Brain microvascular endothelial cell (primary cell): ENCODE measurements at regions not wholly inside any gene's neighbourhood (a gene's known extent, or its start where the extent isn't known, plus 50 kb on each side); places are given as distances from the start of the nearest gene placed in this dataset.

ENCODE experiments used
- DNase-seq: peaks from one replicate; pipeline ENCODE4 v3.0.0-alpha.2; 2020
- H3K27ac ChIP-seq: fragments of 250-450 bp; sonication (Bioruptor Pico); 2 replicates; pipeline ENCODE4 v1.5.1; 2020; ENCODE audit warnings: mild to moderate bottlenecking, moderate library complexity
- H3K27me3 ChIP-seq: fragments of 250-450 bp; sonication (Bioruptor Pico); replicated peaks from 2 replicates; pipeline ENCODE4 v1.5.1; 2020; ENCODE audit warnings: mild to moderate bottlenecking
- H3K36me3 ChIP-seq: fragments of 250-450 bp; sonication (Bioruptor Pico); replicated peaks from 2 replicates; pipeline ENCODE4 v1.5.1; 2020; ENCODE audit warnings: mild to moderate bottlenecking
- H3K4me3 ChIP-seq: 2 replicates; pipeline ENCODE4 v1.5.1; 2011; ENCODE audit warnings: low read depth, mild to moderate bottlenecking, control low read depth, low read length, moderate library complexity
- in situ Hi-C: cut with HindIII; loops from 2 replicates; pipeline ENCODE4 v1.10.0; 2017; ENCODE audit warnings: low sequenced_read_pairs, low pct_ligation_motif_present
- TF ChIP-seq, protein P1 (sequence below): IDR thresholded peaks from 2 replicates; pipeline ENCODE4 v1.5.1; 2011; ENCODE audit warnings: low read depth, mild to moderate bottlenecking, moderate library complexity, low read length, control low read depth, inconsistent platforms; ENCODE audit errors: missing control alignments

DNA sequence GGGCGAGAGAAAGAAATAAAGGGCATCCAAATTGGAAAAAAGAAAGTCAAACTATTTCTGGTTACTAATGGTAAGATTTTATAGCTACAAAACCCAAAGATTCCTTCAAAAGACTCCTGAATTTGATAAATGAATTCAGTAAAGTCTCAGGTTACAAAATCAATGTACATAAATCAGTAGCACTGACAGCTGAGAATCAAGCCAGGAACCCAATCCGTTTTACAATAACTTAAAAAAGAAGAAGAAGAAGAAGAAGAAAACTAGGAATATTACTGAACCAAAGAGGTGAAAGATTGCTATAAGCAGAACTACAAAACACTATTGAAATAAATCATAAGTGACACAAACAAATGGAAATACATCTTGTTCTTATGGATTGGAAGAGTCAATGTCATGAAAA is 291.5 kb upstream of the GULP1 start:
- in situ Hi-C loops: no loop called here
- TF ChIP-seq, protein P1, sequence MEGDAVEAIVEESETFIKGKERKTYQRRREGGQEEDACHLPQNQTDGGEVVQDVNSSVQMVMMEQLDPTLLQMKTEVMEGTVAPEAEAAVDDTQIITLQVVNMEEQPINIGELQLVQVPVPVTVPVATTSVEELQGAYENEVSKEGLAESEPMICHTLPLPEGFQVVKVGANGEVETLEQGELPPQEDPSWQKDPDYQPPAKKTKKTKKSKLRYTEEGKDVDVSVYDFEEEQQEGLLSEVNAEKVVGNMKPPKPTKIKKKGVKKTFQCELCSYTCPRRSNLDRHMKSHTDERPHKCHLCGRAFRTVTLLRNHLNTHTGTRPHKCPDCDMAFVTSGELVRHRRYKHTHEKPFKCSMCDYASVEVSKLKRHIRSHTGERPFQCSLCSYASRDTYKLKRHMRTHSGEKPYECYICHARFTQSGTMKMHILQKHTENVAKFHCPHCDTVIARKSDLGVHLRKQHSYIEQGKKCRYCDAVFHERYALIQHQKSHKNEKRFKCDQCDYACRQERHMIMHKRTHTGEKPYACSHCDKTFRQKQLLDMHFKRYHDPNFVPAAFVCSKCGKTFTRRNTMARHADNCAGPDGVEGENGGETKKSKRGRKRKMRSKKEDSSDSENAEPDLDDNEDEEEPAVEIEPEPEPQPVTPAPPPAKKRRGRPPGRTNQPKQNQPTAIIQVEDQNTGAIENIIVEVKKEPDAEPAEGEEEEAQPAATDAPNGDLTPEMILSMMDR: no peak
- H3K4me3 ChIP-seq: no peak overlapping the region
- H3K36me3 ChIP-seq: no peaks in the 10 kb centered on the region
- no peak overlapping the region for H3K27ac ChIP-seq
- H3K27me3 ChIP-seq: no peaks in the 10 kb centered on the region
- no peak for DNase-seq

GRCh38 chr2:188003800-188004199 is 287.9 kb upstream of the GULP1 start:
- TF ChIP-seq, protein P1: no peak
- in situ Hi-C loops: no loop called here

DNA sequence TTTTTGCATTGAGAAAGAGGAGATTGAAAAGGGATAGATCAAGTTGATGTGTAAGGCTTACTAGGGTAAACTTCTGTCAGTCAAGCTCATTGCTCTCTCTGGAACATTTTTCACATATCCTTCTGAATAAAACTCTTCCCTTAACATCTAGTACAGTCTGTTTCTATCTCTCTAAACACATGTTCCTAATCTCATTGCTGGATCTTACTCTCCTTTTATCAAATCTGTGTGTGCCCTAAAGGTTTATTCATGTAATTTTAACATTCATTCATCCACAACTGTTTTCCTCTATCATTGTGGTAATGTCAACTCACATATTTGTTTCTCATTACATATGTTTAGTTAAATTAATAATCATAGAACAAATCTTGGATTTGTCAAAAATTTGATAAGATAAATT is 277.9 kb upstream of the GULP1 start:
- in situ Hi-C loops: no loop called here
- Histone ChIP-seq H3K27me3 (no peaks in the 10 kb centered on the region), H3K4me3 (no peak overlapping the region), H3K36me3 (no peaks in the 10 kb centered on the region), H3K27ac (no peak overlapping the region)
- no peak for DNase-seq
- TF ChIP-seq, protein P1: no peak

More at GRCh38 chr2:188003800-188004199, 287.9 kb upstream of the GULP1 start:
- no peak overlapping the region for H3K4me3 ChIP-seq
- DNase-seq: no peak
- no peak overlapping the region for H3K27ac ChIP-seq
- H3K36me3 ChIP-seq: no peaks in the 10 kb centered on the region
- H3K27me3 ChIP-seq: no peaks in the 10 kb centered on the region

DNA sequence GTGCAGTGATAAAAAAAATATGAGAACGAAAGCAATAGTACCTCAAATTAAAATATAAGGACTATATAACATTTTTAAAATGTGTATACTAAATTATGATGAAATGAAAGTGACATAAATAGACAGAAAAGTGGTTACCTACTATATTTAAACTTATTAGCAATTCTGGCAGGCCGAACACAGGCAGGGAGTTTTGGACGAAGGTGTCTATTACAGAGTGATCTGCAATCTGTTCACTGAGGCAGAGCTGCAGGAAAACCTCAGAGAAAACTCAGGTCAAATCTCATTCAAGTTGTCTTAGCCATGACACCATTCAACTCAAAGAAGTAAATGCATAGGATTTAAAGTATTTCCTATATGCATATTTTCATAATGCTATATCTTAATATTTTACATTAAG is 274.8 kb upstream of the GULP1 start:
- H3K4me3 ChIP-seq: no peak overlapping the region

DNA sequence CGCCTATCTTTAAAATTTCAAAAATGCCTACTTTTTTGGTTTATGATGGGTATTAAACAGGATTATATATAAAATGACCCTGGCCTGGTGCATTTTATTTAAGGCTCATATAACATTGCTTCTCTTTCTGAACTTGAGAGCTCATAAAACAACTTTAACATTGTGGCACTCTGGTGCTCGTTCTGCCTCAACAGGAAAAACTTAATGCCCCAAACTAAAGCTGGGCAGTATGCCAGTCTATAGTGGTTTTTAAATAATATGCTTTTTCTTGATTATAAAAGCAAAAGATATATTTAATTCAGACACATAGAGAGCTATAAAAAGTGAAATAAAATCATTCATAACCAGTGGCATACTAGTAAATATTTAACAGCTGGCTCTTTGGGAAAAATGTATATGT is 269.3 kb upstream of the GULP1 start:
- Histone ChIP-seq H3K4me3 (no peak overlapping the region), H3K27me3 (no peaks in the 10 kb centered on the region), H3K36me3 (no peaks in the 10 kb centered on the region), H3K27ac (no peak overlapping the region)
- DNase-seq: no peak
- TF ChIP-seq, protein P1: no peak
- in situ Hi-C loops: no loop called here

More for the DNA sequence above, 274.8 kb upstream of the GULP1 start:
- Histone ChIP-seq H3K27me3 (no peaks in the 10 kb centered on the region), H3K27ac (no peak overlapping the region), H3K36me3 (no peaks in the 10 kb centered on the region)
- no peak for DNase-seq
- in situ Hi-C loops: no loop called here
- TF ChIP-seq, protein P1: no peak

DNA sequence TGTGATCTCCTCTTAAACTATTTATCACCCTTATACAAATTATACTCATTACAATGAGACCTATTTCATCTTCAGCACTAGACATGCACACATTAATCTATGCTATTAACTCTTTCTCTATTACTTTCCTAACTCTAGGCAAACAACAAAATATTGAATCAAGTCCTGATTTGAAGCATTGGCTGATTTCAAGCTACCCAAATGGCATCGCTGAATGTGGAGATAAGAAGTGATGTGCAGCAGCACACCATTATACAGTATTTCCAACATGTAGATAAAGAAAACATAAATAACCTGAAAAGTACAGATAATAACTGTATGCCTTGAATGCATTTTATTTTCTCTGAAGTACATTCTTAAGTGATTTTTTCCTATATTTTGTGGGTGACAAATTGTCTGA is 268.6 kb upstream of the GULP1 start:
- no peak overlapping the region for H3K4me3 ChIP-seq
- H3K27ac ChIP-seq: no peak overlapping the region
- H3K27me3 ChIP-seq: no peaks in the 10 kb centered on the region
- in situ Hi-C loops: no loop called here
- no peak for DNase-seq
- TF ChIP-seq, protein P1: no peak
- no peaks in the 10 kb centered on the region for H3K36me3 ChIP-seq
